AG08396 (cell line): ENCODE measurements at regions not wholly inside any gene's neighbourhood (a gene's known extent, or its start where the extent isn't known, plus 50 kb on each side); places are given as distances from the start of the nearest gene placed in this dataset.
A peak's percentile ranks its signal among the peaks of the same experiment; 100 is the strongest.
"Not testable (repeated sequence)": the region's sequence is repeated elsewhere in the genome, so short reads cannot be mapped to it uniquely, and the experiment has no call there.

ENCODE experiments used
- DNase-seq: peaks from one replicate; pipeline ENCODE4 v3.0.0; 2012; ENCODE audit warnings: low spot score, mixed read lengths

GRCh38 chr2:237196866-237197618, 111.4 kb downstream of the COPS8 start:
- no peak for DNase-seq

DNA sequence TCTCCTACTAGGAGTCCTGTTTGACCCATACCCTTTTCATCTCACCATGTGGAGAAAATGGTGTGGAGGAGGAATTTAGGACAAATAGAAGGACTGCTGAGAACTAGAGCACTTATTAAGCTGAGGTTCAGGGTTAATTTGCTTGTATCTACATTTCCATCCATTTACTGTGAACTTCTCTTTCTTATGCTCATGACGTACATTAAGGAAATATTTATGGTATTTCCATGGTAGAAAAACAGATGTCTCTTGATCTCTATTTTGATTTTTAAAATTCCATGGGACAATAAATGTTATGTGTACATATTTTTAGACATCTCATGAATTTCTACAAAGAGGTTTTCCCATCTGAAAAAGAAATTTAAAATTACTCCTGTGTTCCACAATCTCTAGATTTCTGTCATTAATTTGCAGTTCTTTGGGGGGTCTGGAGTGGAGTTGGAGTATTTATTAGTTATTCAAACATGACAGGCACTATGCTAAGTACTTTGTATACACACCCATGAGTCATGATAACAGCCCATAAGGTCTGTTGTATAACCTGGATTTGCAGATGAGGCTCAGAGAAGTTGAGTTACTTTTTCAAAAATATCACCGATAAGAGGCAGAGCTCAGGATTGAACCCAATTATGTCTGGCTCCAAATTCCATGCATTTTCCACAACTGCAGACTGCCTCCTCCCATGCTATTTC, 112.6 kb downstream of the COPS8 start:
- DNase-seq = no peak

- DNase-seq = no peak
Observed at GRCh38 chr2:237199082-237199481, 113.4 kb downstream of the COPS8 start.

DNA sequence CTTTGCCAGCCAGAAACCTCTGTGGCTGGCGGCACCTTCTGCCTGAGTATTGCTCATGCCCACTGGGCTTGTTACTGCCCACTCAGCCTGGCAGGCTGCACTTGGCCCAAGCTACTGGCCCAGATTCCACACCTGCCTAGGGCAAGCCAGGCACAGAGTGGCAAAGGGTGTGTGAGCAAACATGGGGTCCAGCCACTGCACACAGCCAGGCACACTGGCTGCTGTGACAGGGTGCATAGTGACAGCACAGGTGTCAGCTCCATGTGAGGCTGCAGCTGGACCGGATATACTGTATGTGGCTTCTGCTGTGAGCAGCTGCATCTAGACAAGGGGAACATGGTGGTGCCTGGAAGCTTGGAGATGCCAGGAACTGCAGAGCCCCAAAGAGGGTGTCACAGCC, 113.9 kb downstream of the COPS8 start:
- DNase-seq = no peak

GRCh38 chr2:237200462-237200861, 114.8 kb downstream of the COPS8 start:
- no peak for DNase-seq

DNA sequence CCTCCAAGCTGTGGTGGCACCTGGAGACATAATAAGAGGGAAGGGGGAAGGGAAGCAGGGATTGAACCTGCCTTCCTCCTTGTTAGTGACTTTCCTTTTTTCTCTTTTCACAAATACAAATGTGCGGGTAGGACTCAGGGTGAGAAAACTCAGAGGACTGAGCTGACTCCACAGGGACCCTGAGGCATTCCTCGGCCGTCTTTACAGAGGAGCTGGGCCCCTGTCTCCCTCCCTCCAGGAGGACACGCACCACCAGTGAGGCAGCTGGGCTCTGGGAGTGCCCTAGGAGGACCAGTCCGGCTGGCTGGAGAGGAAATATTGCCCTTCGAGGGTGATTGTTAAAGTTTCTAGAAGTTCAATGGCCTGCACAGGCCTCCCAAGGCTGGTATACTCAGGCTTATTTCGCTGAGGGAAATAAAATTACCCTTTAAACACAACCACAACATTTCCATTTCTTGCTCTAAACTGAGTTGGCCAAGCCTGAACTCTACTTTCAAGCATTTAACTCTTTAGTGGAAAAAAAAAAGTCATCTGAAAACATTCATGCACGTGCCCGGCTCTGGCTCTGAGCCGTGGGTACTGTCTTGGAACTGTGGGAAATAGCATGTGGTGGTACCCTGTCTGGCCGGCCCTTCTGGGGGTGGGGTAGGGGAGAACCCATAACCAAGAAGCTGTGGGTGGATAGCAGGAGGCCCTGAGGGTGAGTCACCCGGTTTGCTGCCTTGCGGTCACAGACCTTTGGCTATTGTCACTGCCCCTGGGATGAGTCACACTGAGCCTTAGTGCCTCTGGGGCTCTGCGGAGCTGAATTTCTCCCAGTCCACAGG, 116.0 kb downstream of the COPS8 start:
- peak; percentile 80 for DNase-seq

DNA sequence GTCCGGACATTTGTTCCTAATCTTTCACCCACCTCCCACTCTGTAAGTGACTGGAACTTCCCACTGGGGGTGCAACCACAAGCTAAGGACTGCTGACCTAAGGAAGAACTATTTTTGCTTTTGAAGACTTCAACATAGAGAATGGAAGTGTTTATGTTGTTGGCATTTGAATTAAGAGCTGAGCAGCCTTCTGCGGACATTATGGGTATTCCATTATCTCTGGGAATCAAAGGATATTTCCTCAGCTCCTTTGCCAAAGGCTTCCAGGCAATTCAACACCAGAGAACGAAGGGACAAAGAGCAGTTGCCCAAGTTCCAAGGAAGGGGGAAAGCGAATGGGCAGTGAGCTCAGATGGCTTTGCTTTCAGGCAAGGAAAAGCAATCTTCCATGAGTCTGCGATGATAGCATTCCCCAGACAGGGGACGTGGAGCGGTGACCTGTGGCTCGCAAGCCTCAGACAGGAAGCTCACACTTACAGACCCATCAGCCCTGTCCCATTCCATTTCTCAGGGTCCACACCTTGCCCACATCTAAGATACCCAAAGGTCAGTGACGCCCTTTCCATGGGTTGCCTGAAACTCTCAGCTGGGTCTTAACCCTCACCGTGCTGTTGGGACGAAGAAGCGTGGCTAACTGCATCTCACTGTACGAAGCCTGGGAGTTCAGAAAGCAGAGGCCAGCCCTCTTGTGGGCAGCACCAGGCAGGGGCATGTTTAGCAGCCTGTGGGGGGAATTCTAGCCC, 116.8 kb downstream of the COPS8 start:
- DNase-seq = no peak

DNA sequence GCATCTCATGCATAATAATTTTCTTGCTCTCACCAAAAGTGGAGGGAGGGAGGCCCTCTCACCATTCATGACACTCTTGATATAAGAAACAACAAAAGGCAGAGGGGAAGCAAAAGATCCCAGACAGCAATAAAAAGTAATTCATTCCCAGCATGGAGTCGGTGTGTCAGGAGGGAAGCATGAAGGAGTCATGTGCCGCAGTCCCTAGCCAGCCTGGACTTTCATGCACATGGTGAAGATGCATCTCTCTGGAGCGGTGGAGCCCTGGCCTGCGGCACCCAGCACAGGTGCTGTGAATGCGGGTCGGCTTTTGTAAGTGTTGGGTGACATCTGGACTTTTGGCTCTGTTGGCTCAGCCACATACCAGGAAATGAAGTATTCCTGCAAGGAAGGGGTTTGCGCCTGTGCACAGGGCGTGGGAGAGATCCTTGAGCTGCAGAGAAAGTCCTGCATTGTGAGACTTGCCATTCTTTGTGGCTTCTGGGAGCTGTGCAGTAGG, 119.4 kb downstream of the COPS8 start:
- no peak for DNase-seq

- no peak for DNase-seq
Observed at GRCh38 chr2:237205561-237205971, 119.9 kb downstream of the COPS8 start.

- DNase-seq = no peak
Observed at GRCh38 chr2:237207646-237208045, 122.0 kb downstream of the COPS8 start.

- no peak for DNase-seq
Observed at GRCh38 chr2:237208373-237209260, 122.9 kb downstream of the COPS8 start.

GRCh38 chr2:237209885-237210284, 124.2 kb downstream of the COPS8 start:
- no peak for DNase-seq

DNA sequence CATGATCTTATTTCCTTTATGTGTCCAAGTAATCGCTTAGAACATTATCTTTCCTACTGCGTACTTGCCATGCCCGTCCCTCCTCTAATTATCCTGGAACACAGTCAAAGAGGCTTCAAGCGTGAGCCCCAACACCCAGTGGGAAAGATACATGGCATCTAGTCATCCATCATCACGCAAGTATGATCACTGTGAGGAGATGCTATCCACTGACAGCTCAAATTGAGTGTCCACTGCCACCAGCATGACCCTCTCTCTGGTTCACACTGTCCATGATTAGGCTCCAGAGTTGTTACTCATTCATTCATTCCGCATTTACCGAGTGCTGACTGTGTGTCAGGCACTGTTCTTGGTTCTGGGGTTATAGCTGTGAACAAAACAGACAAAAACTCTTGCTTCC, 124.6 kb downstream of the COPS8 start:
- no peak for DNase-seq

DNA sequence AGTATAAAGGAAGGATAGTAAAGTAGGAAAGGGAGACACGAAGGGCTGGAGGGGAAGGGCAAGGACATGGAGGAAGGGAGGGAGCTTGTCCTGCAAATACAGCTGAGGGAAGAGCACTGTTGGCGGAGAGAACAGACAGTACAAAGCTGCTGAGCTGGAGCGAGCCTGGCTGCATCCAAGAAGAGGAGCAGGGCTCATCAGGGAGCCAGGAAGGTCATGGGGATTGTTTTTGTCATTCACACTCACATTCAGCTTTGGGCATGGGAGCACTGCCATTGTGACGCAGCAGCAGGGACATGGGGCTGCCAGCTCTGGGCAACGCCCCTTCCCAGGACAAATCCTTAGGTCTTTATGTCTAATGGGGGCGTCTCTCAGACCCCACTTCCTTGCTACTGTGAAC, 125.1 kb downstream of the COPS8 start:
- DNase-seq = no peak

GRCh38 chr2:237212356-237213279, 126.9 kb downstream of the COPS8 start:
- not testable (repeated sequence) for DNase-seq

DNA sequence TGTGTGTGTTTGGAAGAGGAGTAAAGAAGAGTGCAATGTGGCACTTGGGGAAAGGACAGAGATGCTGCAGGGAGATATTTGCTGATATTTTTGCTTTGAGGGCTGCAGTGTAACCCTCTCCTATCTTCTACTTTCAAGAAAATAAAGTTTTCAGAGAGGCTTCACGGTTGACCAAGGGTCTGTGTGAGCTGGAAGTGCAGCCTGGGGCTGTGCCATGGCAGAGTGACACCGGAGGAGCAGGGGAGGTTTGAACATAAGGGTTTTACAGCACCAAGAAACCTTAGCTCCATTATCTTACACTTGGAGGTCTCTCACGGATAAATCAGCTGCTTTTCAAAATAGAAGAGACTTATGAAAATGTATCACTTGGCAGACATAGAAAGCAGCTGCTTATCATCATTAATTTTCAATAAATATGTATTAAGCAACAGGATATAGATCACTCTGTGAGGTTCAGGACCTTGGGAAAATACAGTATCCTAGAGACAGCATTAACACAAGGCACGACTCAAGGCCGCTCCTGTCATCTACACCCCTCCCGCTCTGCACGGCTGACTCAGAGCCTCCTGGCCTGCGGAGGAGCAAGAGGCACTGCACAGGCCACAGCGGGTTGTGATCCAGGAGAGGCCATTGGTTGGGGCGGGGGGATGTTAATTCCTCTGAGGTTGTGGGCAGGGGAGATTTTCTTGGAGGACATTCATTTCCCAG, 127.8 kb downstream of the COPS8 start:
- peak; percentile 62 for DNase-seq

DNA sequence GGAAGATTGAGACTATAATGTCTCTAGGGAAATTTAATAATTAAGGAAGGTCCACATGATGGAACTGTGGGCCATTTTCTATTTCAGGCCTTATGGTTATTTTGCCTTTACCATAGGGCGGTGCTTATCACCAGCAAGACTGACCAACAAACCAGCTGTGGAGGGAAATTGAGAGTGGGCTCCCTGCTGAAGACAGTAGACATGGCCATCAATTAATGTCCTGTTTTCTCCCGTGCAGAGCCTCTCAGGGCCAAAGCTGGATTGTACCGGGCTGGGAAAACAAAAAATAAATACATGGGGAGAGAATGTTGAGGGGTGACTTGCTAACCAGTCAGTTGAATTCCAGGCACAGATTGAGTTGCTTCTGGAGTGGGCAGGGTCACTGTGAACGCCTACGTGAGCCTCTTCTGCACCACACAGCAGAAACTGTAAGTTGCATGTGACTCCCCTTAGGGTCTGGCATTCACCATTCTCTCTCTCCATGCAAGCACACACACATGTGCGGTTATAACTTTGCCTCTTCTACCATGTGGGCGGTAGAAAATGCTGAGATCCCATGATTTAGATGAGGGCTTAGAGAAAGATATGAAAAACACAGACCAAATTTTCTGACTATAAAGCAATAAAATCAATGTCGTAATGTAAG, 128.5 kb downstream of the COPS8 start:
- DNase-seq = no peak

DNA sequence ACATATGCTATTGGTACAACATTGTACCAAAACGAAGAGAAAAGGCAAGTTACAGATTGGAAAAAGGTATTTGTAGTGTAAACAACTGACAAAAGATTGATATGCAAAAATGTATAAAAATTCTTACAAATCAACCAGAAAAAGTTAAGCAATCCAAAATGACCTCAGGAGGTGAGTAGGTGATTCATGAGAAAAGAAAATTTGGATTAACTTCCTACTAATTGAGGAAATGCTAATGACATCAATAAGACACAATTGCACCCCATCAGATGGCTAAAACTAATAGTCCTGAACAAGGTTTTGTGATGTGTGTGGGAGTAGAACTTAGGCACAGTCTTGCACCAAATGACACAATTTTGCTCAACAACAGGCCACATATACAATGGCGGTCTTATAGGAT, 129.3 kb downstream of the COPS8 start:
- no peak for DNase-seq
